ENCODE measurements at regions not wholly inside any gene's neighbourhood (a gene's known extent, or its start where the extent isn't known, plus 50 kb on each side); places are given as distances from the start of the nearest gene placed in this dataset.

DNA sequence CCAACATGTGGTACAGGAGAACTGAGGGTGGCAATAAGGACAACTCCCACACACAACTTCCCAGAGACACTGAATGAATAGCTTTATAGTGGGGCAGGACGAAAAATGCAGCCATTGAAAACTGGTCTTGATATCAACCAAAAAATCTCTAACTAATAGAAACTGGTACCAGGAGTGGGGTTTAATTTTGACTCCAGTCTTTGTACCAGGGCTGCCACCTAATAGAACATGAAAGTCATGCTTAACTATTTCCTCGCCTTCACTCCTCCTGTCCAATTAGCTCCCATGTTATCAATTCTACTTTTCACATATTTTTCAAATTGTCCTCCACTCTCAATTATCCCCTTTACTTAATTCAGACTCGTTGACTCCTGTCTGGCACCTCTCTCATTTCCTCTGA is 192.0 kb upstream of the ERCC4 start:
- no TSS peak for BruUV-seq (replicated peaks)
- Histone ChIP-seq H3K4me3 (ENCODE audit: insufficient read depth, low read depth, low read length) (no peak overlapping the region), H3K14ac (replicated peaks; ENCODE audit: low read depth, low read length) (no peak overlapping the region), H4K20me1 (ENCODE audit: insufficient read depth, low read length) (no peaks in the 10 kb centered on the region), H2BK20ac (ENCODE audit: low read depth, low read length) (no peak overlapping the region), H3K36me3 (ENCODE audit: control insufficient read depth, insufficient read depth, low read length) (no peaks in the 10 kb centered on the region), H3K4ac (ENCODE audit: low read depth, low read length) (no peak overlapping the region), H2BK5ac (ENCODE audit: low read depth, low read length, poor library complexity, severe bottlenecking) (no peak overlapping the region), H3K4me2 (ENCODE audit: low read depth, low read length) (no peak overlapping the region), H3K27me3 (ENCODE audit: control insufficient read depth, insufficient read depth, low read length) (no peaks in the 10 kb centered on the region), H3K23ac (ENCODE audit: low read depth, low read length) (no peak overlapping the region), H3K18ac (ENCODE audit: low read depth, low read length) (no peak overlapping the region), H4K8ac (ENCODE audit: low read depth in 2 of 2, low read length in 2 of 2) (no peak overlapping the region), H2AFZ (replicated peaks; ENCODE audit: low read length, poor library complexity) (no peak overlapping the region), H3K79me1 (ENCODE audit: low read depth in 1 of 2, low read length in 2 of 2) (no peaks in the 10 kb centered on the region), H3K9me1 (ENCODE audit: insufficient read depth, low read length) (no peaks in the 10 kb centered on the region), H3K9ac (ENCODE audit: low read depth, low read length) (no peak overlapping the region), H4K91ac (ENCODE audit: insufficient read depth, low read depth, low read length) (no peak overlapping the region), H2AK5ac (ENCODE audit: low read depth, low read length) (no peak overlapping the region), H3K9me3 (ENCODE audit: control insufficient read depth, insufficient read depth, low read length) (0 out of 2 replicates have a peak, but pooled peaks cover 4% of the 10 kb centered on the region), H2BK120ac (ENCODE audit: low read depth, low read length) (no peak overlapping the region), H3K4me1 (ENCODE audit: control insufficient read depth, insufficient read depth, low read length) (no peaks in the 10 kb centered on the region), H2BK15ac (ENCODE audit: low read depth, low read length) (no peak overlapping the region), H2AK9ac (replicated peaks; ENCODE audit: low read depth, low read length, poor library complexity) (no peak overlapping the region), H3K56ac (ENCODE audit: extremely low read depth, insufficient read depth, low read length) (no peak overlapping the region), H3K27ac (ENCODE audit: insufficient read depth, low read length) (no peak overlapping the region), H4K5ac (ENCODE audit: low read depth, low read length) (no peak overlapping the region)
- TF ChIP-seq BHLHE40 (IDR thresholded peaks at IDR 0.05; ENCODE audit: low read depth, low read length) (no peak), NFE2L2 (IDR thresholded peaks at IDR 0.05; ENCODE audit: low read depth, low read length) (no peak), CEBPB (IDR thresholded peaks at IDR 0.05; ENCODE audit: low read depth, low read length) (no peak), FOS (IDR thresholded peaks at IDR 0.05; ENCODE audit: low read depth, low read length) (no peak), POLR2A (IDR thresholded peaks at IDR 0.05; ENCODE audit: low read depth, low read length) (no peak), RFX5 (IDR thresholded peaks at IDR 0.05; ENCODE audit: low read depth, low read length) (no peak), MAZ (IDR thresholded peaks at IDR 0.05; ENCODE audit: borderline replicate concordance, low read depth, low read length) (no peak), MXI1 (IDR thresholded peaks at IDR 0.05; ENCODE audit: borderline replicate concordance, low read depth, low read length) (no peak), RCOR1 (IDR thresholded peaks at IDR 0.05; ENCODE audit: insufficient replicate concordance, low read length) (no peak)
- TF ChIP-seq, protein P1, sequence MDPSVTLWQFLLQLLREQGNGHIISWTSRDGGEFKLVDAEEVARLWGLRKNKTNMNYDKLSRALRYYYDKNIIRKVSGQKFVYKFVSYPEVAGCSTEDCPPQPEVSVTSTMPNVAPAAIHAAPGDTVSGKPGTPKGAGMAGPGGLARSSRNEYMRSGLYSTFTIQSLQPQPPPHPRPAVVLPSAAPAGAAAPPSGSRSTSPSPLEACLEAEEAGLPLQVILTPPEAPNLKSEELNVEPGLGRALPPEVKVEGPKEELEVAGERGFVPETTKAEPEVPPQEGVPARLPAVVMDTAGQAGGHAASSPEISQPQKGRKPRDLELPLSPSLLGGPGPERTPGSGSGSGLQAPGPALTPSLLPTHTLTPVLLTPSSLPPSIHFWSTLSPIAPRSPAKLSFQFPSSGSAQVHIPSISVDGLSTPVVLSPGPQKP (IDR thresholded peaks at IDR 0.05; ENCODE audit: borderline replicate concordance, low read depth, low read length), result no peak
- TF ChIP-seq, protein P2, sequence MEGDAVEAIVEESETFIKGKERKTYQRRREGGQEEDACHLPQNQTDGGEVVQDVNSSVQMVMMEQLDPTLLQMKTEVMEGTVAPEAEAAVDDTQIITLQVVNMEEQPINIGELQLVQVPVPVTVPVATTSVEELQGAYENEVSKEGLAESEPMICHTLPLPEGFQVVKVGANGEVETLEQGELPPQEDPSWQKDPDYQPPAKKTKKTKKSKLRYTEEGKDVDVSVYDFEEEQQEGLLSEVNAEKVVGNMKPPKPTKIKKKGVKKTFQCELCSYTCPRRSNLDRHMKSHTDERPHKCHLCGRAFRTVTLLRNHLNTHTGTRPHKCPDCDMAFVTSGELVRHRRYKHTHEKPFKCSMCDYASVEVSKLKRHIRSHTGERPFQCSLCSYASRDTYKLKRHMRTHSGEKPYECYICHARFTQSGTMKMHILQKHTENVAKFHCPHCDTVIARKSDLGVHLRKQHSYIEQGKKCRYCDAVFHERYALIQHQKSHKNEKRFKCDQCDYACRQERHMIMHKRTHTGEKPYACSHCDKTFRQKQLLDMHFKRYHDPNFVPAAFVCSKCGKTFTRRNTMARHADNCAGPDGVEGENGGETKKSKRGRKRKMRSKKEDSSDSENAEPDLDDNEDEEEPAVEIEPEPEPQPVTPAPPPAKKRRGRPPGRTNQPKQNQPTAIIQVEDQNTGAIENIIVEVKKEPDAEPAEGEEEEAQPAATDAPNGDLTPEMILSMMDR (conservative IDR thresholded peaks at IDR 0.05; ENCODE audit: low read depth, low read length), result no peak
- TF ChIP-seq, protein P3, sequence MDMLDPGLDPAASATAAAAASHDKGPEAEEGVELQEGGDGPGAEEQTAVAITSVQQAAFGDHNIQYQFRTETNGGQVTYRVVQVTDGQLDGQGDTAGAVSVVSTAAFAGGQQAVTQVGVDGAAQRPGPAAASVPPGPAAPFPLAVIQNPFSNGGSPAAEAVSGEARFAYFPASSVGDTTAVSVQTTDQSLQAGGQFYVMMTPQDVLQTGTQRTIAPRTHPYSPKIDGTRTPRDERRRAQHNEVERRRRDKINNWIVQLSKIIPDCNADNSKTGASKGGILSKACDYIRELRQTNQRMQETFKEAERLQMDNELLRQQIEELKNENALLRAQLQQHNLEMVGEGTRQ (IDR thresholded peaks at IDR 0.05; ENCODE audit: low read depth, low read length), result no peak
- in situ Hi-C loops (cut with MboI; ENCODE audit: low sequenced_read_pairs), result no loop called here
- WGBS, 2 experiments (ENCODE audit: extremely low coverage in 2 of 2, insufficient read length in 1 of 2), result no CpG with 5 or more reads among the region's 3 CpGs
- intact Hi-C loops (cut with micrococcal nuclease), result no loop called here
- ATAC-seq (ENCODE audit: low read depth), result no peak
- CTCF ChIA-PET, result no interaction called here
- POLR2A ChIA-PET (ENCODE audit: unreplicated experiment), result no interaction called here
- no peak for DNase-seq
- dilution Hi-C loops (cut with HindIII; ENCODE audit: low sequenced_read_pairs, unreplicated experiment), result no loop called here

All from IMR-90 (cell line).